Vagina (tissue), 2 donors: ENCODE measurements at regions not wholly inside any gene's neighbourhood (a gene's known extent, or its start where the extent isn't known, plus 50 kb on each side); places are given as distances from the start of the nearest gene placed in this dataset.
"Not testable (repeated sequence)": the region's sequence is repeated elsewhere in the genome, so short reads cannot be mapped to it uniquely, and the experiment has no call there.

Source experiments
- DNase-seq, 2 donors: peaks; one replicate each; pipeline ENCODE4 v3.0.0-alpha.2; 2017; ENCODE audit errors: extremely low spot score in 2 of 2
- H3K27ac ChIP-seq: fragments of 200-600 bp; sonication (generic); one replicate; pipeline ENCODE4 v1.5.1; 2019
- H3K27me3 ChIP-seq: fragments of 200-600 bp; sonication (generic); one replicate; pipeline ENCODE4 v1.5.1; 2019
- H3K36me3 ChIP-seq, 2 donors: fragments of 200-600 bp; sonication (generic); one replicate each; pipeline ENCODE4 v1.5.1; 2017 to 2019
- H3K4me1 ChIP-seq: fragments of 200-600 bp; sonication (generic); one replicate; pipeline ENCODE4 v1.5.1; 2019
- H3K4me3 ChIP-seq, 2 donors: fragments of 200-600 bp; sonication (generic); 1 replicate in 1 of 2; 2 replicates in 1 of 2; pipeline ENCODE4 v1.5.1; 2016 to 2019
- H3K9me3 ChIP-seq: fragments of 200-600 bp; sonication (generic); one replicate; pipeline ENCODE4 v1.5.1; 2019
- POLR2A ChIP-seq, 2 donors: fragments of 450-650 bp; IDR thresholded peaks; one replicate each; pipeline ENCODE4 v1.6.1; 2017; ENCODE audit warnings: antibody characterized with exemption in 2 of 2, mild to moderate bottlenecking in 2 of 2, moderate library complexity in 2 of 2
- POLR2AphosphoS5 ChIP-seq, 2 donors: sonication (generic); formaldehyde crosslinking; IDR thresholded peaks; one replicate each; pipeline ENCODE4 v1.9.0; 2017; ENCODE audit warnings: antibody characterized with exemption in 2 of 2, mild to moderate bottlenecking in 2 of 2, low read depth in 1 of 2; ENCODE audit not compliant: insufficient read depth in 1 of 2
- intact Hi-C: fragments of 100-400 bp; cut with DNase I; formaldehyde crosslinking; loops from one replicate; pipeline ENCODE4 v1.15.1; 2023
- TF ChIP-seq, protein P1 (sequence below), 3 experiments: fragments of 450-650 bp in 2 of 3; fragments of 200-600 bp in 1 of 3; sonication (generic) in 1 of 3; IDR thresholded peaks; one replicate each; pipeline ENCODE4 v1.5.1; 2017 to 2019; ENCODE audit warnings: antibody characterized with exemption in 3 of 3, mild to moderate bottlenecking in 2 of 3, moderate library complexity in 2 of 3

DNA sequence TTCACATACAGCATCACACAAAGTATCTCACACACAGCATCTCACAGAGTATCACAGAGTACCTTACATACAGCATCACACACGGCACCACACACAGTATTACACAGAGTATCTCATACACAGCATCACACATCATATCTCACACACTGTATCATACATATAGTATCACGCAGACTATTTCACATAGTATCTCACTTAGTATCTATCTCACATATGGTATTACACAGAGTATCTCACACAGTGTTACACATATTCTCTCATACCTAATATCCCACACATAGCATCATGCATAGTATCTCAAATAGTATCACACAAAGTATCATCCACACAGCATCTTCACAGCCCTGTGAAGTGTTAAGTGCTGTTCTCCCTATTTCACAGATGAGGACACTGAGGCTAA lies 121.5 kb upstream of the RAB4A start:
- TF ChIP-seq POLR2A (IDR thresholded peaks at IDR 0.05) (no peak), POLR2AphosphoS5 (IDR thresholded peaks at IDR 0.05; ENCODE audit: insufficient read depth in 1 of 2, low read depth in 1 of 2) (no peak)
- TF ChIP-seq, protein P1, sequence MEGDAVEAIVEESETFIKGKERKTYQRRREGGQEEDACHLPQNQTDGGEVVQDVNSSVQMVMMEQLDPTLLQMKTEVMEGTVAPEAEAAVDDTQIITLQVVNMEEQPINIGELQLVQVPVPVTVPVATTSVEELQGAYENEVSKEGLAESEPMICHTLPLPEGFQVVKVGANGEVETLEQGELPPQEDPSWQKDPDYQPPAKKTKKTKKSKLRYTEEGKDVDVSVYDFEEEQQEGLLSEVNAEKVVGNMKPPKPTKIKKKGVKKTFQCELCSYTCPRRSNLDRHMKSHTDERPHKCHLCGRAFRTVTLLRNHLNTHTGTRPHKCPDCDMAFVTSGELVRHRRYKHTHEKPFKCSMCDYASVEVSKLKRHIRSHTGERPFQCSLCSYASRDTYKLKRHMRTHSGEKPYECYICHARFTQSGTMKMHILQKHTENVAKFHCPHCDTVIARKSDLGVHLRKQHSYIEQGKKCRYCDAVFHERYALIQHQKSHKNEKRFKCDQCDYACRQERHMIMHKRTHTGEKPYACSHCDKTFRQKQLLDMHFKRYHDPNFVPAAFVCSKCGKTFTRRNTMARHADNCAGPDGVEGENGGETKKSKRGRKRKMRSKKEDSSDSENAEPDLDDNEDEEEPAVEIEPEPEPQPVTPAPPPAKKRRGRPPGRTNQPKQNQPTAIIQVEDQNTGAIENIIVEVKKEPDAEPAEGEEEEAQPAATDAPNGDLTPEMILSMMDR (IDR thresholded peaks at IDR 0.05): no peak
- intact Hi-C loops: no loop called here
- no peak overlapping the region for H3K27ac ChIP-seq
- no peak for DNase-seq
- H3K4me3 ChIP-seq: no peak overlapping the region
- H3K9me3 ChIP-seq: no peaks in the 10 kb centered on the region
- H3K27me3 ChIP-seq: no peaks in the 10 kb centered on the region
- no peaks in the 10 kb centered on the region for H3K4me1 ChIP-seq
- no peaks in the 10 kb centered on the region for H3K36me3 ChIP-seq

DNA sequence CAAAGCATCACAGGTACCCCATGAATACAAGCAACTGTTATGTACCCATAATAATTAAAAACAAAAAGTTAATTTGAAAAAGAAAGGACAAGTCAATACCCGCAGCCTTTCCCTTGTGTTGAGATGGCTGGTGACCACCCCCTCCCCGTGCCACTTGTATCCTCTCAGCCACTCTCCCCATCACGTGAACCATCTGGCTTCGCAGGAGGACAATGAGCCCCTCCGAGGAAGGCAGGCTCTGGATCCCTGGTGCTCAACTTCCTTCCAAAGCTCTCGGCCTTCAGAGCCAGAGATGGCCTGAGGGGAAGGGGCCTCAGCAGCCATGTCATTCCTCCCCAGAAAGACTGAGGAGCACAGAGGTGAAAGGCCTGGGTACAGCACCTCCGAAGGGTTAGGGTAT lies 120.4 kb upstream of the RAB4A start:
- no peak for TF ChIP-seq POLR2A (IDR thresholded peaks at IDR 0.05)
- TF ChIP-seq, protein P1 (IDR thresholded peaks at IDR 0.05): no peak
- no peak for TF ChIP-seq POLR2AphosphoS5 (IDR thresholded peaks at IDR 0.05; ENCODE audit: insufficient read depth in 1 of 2, low read depth in 1 of 2)
- H3K36me3 ChIP-seq: no peaks in the 10 kb centered on the region
- no peak for DNase-seq
- no peak overlapping the region for H3K4me3 ChIP-seq
- no peak overlapping the region for H3K27ac ChIP-seq
- intact Hi-C loops: loop anchor here (5.0 kb wide), 1 partner anchor 557 kb away; no protein-coding TSS in a partner anchor
- H3K27me3 ChIP-seq: no peaks in the 10 kb centered on the region
- H3K4me1 ChIP-seq: no peaks in the 10 kb centered on the region
- H3K9me3 ChIP-seq: no peaks in the 10 kb centered on the region

DNA sequence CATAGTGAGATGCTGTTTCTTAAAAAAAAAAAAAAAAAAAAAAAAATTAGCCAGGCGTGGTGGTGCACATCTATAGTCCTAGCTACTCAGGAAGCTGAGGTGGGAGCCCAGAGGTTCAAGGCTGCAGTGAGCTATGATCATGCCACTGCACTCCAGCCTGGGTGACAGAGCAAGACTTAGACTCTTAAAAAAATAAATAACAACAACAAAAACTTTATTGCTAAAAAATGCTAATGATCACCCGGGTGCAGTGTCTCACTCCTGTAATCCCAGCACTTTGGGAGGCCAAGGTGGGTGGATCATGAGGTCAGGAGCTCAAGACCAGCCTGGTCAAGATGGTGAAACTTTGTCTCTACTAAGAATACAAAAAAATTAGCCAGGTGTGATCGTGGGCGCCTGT lies 119.5 kb upstream of the RAB4A start:
- not testable (repeated sequence) for H3K9me3 ChIP-seq, H3K36me3 ChIP-seq, DNase-seq, H3K4me1 ChIP-seq, H3K4me3 ChIP-seq, H3K27ac ChIP-seq, H3K27me3 ChIP-seq
- intact Hi-C loops: loop anchor here (5.0 kb wide), 1 partner anchor 556 kb away; no protein-coding TSS in a partner anchor

DNA sequence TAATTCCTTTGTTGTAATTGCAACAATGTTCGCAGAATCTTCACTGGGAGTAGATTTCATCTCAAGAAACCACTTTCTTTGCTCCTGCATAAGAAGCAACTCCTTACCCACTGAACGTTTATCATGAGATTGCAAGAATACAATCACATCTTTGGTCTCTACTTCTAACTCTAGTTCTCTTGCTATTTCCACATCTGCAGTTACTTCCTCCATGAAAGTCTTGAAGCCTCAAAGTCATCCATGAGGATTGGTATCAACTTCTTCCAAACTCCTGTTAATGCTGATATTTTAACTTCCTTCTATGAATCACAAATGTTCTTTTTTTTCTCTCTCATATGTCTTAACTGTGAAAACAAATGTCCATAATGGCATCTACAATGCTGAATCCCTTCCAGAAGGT lies 118.6 kb upstream of the RAB4A start:
- no peak overlapping the region for H3K4me3 ChIP-seq
- H3K4me1 ChIP-seq: no peaks in the 10 kb centered on the region
- intact Hi-C loops: loop anchor here (5.0 kb wide), 1 partner anchor 555 kb away; no protein-coding TSS in a partner anchor
- no peaks in the 10 kb centered on the region for H3K36me3 ChIP-seq
- H3K27me3 ChIP-seq: no peaks in the 10 kb centered on the region
- H3K27ac ChIP-seq: no peak overlapping the region
- H3K9me3 ChIP-seq: no peaks in the 10 kb centered on the region
- DNase-seq: no peak
- TF ChIP-seq POLR2A (IDR thresholded peaks at IDR 0.05) (no peak), POLR2AphosphoS5 (IDR thresholded peaks at IDR 0.05; ENCODE audit: insufficient read depth in 1 of 2, low read depth in 1 of 2) (no peak)
- TF ChIP-seq, protein P1 (IDR thresholded peaks at IDR 0.05): no peak

DNA sequence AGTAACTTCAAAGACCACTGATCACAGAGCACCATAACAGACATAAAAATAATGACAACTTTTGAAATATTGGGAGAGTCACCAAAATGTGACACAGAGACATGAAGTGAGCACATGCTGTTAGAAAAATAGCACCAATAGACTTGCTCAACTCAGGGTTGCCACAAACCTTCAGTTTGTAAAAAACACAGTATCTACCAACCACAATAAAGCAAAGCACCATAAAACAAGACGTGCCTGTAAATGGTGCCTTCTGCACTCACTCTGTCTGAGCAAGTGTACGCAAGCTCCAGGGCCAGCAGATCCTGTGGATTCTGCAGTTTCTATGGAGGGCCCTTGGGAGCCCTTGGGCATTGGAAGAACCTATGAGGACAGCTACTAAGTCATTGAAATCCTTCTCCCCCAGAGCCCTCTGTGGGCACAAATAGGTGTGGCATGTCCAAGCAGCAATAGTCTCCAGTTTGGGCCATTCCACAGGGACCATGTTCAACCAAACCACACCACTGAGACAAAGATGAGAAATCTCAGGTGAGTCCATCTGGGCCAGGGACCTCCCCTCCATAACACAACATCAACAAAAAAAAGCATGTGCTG lies 116.9 kb upstream of the RAB4A start:
- no peaks in the 10 kb centered on the region for H3K36me3 ChIP-seq
- no peak for TF ChIP-seq POLR2AphosphoS5 (IDR thresholded peaks at IDR 0.05; ENCODE audit: insufficient read depth in 1 of 2, low read depth in 1 of 2)
- TF ChIP-seq POLR2A (IDR thresholded peaks at IDR 0.05): no peak
- TF ChIP-seq, protein P1 (IDR thresholded peaks at IDR 0.05): no peak
- no peaks in the 10 kb centered on the region for H3K9me3 ChIP-seq
- no peak for DNase-seq
- intact Hi-C loops: loop anchor here (5.0 kb wide), 1 partner anchor 553 kb away; no protein-coding TSS in a partner anchor
- no peak overlapping the region for H3K27ac ChIP-seq
- H3K27me3 ChIP-seq: no peaks in the 10 kb centered on the region
- no peak overlapping the region for H3K4me3 ChIP-seq
- H3K4me1 ChIP-seq: no peaks in the 10 kb centered on the region
